ENCODE measurements at regions not wholly inside any gene's neighbourhood (a gene's known extent, or its start where the extent isn't known, plus 50 kb on each side); places are given as distances from the start of the nearest gene placed in this dataset.

- no peak for DNase-seq (ENCODE audit: low read depth in 2 of 2)
Observed at GRCh38 chr1:212525479-212526110, 83.0 kb upstream of the ATF3 start.

GRCh38 chr1:212526111-212526491 is 82.5 kb upstream of the ATF3 start:
- no peak for DNase-seq (ENCODE audit: low read depth in 2 of 2)

GRCh38 chr1:212528501-212528900 is 80.1 kb upstream of the ATF3 start:
- DNase-seq (ENCODE audit: low read depth in 2 of 2) = no peak

- no peak for DNase-seq (ENCODE audit: low read depth in 2 of 2)
Observed at GRCh38 chr1:212529211-212529741, 79.3 kb upstream of the ATF3 start.

- no peak for DNase-seq (ENCODE audit: low read depth in 2 of 2)
Observed at GRCh38 chr1:212531267-212531666, 77.3 kb upstream of the ATF3 start.

GRCh38 chr1:212531796-212532195 is 76.8 kb upstream of the ATF3 start:
- no peak for DNase-seq (ENCODE audit: low read depth in 2 of 2)

GRCh38 chr1:212532469-212533147 is 76.0 kb upstream of the ATF3 start:
- no peak for DNase-seq (ENCODE audit: low read depth in 2 of 2)

GRCh38 chr1:212533148-212533517 is 75.4 kb upstream of the ATF3 start:
- DNase-seq (ENCODE audit: low read depth in 2 of 2) = no peak

- DNase-seq (ENCODE audit: low read depth in 2 of 2) = no peak
Observed at GRCh38 chr1:212536586-212536985, 72.0 kb upstream of the ATF3 start.

GRCh38 chr1:212537610-212538009 is 71.0 kb upstream of the ATF3 start:
- no peak for DNase-seq (ENCODE audit: low read depth in 2 of 2)

GRCh38 chr1:212539737-212540430 is 68.7 kb upstream of the ATF3 start:
- DNase-seq (ENCODE audit: low read depth in 2 of 2) = no peak

- no peak for DNase-seq (ENCODE audit: low read depth in 2 of 2)
Observed at GRCh38 chr1:212542761-212543187, 65.8 kb upstream of the ATF3 start.

GRCh38 chr1:212544110-212544509 is 64.5 kb upstream of the ATF3 start:
- no peak for DNase-seq (ENCODE audit: low read depth in 2 of 2)

- DNase-seq (ENCODE audit: low read depth in 2 of 2) = no peak
Observed at GRCh38 chr1:212545941-212546635, 62.5 kb upstream of the ATF3 start.

GRCh38 chr1:212549503-212550017 is 59.0 kb upstream of the ATF3 start:
- no peak for DNase-seq (ENCODE audit: low read depth in 2 of 2)

GRCh38 chr1:212551929-212552328 is 56.6 kb upstream of the ATF3 start:
- DNase-seq (ENCODE audit: low read depth in 2 of 2) = no peak

- no peak for DNase-seq (ENCODE audit: low read depth in 2 of 2)
Observed at GRCh38 chr1:212553676-212554075, 54.9 kb upstream of the ATF3 start.

- DNase-seq (ENCODE audit: low read depth in 2 of 2) = no peak
Observed at GRCh38 chr1:212554401-212554800, 54.2 kb upstream of the ATF3 start.

- no peak for DNase-seq (ENCODE audit: low read depth in 2 of 2)
Observed at GRCh38 chr1:212555426-212555825, 53.1 kb upstream of the ATF3 start.

GRCh38 chr1:212556822-212557549 is 51.6 kb upstream of the ATF3 start:
- DNase-seq (ENCODE audit: low read depth in 2 of 2) = no peak

All from stimulated activated CD8-positive, alpha-beta memory T cell treated with anti-CD3 and anti-CD28 coated beads, Interleukin-15, amount 100 ng/mL, for 4 hours (primary cell).